ENCODE measurements at regions not wholly inside any gene's neighbourhood (a gene's known extent, or its start where the extent isn't known, plus 50 kb on each side); places are given as distances from the start of the nearest gene placed in this dataset.
"Not testable (repeated sequence)": the region's sequence is repeated elsewhere in the genome, so short reads cannot be mapped to it uniquely, and the experiment has no call there.

DNA sequence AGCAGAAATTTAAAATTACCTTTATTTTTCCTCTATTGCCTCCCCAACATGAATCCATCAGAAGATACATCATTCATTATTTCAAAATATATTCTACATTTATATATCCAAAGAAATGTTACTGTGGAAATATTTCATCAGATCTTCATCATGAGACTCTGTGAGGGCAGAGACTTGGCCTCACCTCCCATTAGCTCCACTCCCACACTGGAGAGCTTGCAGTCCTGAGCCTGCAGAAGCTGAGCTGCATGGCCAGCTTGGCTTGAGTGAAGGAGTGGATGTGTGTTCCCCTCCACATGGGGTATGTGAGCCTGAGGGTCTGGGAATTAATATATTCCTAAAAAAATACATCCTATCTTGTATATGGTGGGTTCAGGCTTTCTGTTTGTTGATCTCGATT lies 961.9 kb downstream of the TMEM121 start:
- no peak for DNase-seq

DNA sequence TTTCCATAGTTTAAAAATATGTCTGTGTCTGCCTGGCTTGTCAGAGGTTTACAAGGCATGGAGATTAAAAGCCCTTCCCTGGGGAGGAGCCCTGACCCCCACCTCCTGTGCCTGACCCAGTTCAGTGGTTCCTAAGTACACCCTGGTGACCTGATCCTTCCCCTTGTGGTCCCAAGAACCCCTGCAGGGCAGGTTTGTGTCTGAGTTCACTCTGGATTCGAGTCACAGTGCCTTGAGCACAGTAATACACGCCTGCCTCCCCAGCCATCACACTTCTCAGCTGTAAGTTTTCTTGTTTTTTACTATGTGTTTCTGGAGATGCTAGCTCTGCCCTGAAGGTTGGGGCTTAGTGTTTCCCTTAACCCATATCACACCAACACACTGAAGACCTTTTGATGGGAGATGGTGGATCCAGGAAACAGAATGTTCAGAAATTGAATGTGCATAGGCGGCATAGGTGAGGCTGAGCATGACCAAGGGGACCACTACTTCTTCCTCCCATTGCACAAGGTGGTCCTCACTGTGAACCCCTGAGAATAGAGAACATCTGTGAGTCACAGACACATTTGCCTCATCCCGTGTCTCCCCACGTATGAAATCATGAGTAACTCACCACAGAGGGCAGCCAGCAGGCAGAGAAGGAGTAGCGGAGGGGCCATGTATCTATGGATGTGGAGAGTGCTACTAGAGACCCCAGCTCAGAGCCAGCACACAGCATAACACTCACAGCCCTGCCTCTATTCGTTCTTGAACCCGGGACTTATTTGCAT lies 962.9 kb downstream of the TMEM121 start:
- DNase-seq: no peak

DNA sequence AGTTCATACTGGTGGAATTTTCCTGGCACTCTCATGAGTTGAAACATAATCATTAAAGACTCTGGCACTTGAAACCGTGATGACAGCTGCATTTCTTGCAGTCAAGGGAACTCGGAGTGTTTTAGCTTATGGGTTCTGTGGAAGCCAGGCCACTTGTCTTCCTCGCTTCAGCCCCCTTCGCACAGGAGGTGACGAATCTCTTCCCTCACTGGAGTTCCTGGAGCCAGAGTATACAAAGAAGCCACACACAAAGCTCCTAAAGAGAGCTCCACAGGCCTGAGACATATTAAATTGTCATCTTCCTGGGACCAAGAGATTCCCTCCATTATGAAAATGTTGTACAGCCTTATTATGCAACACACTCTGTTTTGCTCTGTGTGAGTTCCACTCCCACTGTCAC lies 964.1 kb downstream of the TMEM121 start:
- DNase-seq: no peak

DNA sequence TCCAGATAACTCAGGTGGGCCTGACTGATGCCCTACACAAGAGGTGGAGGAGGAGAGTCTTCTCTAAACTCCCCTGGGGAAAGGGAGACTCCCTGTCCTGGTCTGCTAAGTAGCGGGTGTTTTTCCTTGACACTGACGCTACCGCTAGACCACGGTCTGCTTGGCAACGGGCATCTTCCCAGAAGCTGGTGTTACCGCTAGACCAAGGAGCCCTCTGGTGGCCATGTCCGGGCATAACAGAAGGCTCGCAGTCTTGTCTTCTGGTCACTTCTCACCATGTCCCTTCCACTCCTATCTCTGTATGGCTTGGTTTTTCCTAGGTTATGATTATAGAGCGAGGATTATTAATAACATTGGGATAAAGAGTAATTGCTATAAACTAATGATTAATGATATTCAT lies 965.5 kb downstream of the TMEM121 start:
- DNase-seq: no peak

DNA sequence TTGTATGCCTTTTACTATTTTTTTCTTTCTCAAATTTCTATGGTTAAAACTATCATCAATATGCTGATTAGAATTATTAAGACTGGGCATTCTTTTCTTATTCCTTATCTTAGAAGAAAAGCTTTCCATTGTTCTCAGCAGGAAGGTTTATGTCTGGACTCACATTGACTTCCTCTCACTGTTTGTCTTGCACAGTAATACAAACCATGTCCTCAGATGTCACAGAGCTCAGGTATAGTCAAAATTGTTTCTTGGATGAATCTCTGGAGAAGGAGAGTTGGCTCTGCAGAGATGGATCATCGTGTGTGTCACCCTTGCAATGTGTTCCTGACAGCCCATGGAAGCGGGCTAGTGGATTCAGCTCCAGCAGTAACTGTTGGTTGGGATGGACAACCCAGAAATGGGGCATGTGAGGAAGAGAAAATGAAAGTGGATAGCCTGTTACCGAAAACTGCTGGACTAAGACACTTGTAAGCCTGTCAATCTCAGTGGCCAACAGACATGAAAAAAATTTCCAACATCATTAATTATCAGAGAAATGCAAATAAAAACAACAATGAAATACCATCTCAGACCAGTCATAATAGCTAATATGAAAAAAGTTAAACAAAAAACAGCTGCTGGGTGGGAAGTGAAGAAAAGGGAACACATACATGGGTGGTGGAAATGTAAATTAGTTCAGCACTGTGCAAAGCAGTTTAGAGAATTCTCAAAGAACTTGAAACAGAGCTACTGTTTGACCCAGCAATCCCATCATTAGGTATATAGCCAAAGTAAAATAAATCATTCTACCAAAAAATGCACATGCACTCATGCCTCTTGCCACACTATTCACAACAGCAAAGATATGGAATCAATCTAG lies 967.8 kb downstream of the TMEM121 start:
- DNase-seq: no peak

DNA sequence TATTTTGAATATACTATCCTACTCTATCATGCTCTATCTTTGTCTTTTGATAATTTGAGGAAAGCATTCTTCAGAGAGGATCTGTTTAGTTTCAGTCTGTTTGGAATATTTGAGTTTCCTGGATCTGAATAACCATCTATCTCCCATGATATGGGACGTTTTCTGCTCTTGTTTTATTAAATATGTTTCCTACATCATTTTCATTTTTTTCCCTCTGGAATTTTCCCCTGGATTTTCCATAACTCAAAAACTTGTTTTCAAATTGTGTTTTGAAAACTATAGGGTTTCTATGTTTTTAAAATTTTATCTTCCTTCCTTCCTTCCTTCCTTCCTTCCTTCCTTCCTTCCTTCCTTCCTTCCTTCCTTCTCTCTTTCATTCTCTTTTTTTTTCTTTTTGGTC lies 974.2 kb downstream of the TMEM121 start:
- no peak for DNase-seq

DNA sequence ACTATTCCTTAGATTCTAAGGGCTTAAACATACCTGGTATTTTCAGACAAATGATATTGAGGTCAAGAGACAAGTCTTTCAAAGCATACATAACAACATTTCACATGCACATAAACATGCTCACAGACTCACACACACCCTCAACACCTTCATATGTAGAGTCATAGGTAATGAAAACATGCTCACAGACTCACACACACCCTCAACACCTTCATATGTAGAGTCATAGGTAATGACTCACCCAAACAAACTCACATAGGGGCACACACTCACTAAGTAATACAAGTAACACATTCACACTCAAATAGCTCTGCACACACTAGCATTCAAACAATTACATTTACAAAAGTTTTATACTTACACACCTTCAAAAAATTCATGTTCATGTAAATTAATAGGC lies 975.5 kb downstream of the TMEM121 start:
- no peak for DNase-seq

DNA sequence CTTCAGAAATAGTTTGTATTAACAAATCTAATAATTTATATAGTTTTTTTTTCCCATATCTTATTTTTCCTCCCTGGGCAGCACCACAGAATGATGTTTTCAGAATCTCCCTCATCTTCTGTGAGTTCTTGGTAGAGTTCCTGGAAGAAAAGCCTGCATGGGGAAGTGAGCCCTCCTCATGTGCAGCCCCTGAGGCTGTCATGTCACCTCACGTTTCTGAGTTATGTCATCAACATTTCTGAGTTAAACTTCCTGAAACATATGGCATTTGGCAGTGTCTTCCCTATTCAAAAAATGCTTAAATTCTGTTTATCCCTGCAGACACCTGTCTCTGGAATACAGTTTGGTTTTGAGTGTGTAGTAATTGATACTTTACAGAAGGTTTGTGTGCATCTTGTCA lies 979.0 kb downstream of the TMEM121 start:
- no peak for DNase-seq

DNA sequence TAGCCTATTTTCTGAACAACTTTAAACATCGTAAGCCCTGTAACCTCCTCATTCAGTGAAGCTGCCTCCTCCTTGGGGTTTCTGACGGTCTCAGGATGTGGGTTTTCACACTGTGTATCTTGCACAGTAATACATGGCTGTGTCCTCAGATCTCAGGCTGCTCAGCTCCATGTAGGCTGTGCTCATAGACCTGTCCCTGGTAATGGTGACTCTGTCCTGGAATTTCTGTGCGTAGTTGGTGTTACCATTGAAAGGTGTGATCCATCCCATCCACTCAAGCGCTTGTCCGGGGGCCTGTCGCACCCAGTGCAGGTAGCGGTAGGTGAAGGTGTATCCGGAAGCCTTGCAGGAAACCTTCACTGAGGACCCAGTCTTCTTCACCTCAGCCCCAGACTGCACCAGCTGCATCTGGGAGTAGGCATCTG lies 980.5 kb downstream of the TMEM121 start:
- DNase-seq: peak; percentile 30

DNA sequence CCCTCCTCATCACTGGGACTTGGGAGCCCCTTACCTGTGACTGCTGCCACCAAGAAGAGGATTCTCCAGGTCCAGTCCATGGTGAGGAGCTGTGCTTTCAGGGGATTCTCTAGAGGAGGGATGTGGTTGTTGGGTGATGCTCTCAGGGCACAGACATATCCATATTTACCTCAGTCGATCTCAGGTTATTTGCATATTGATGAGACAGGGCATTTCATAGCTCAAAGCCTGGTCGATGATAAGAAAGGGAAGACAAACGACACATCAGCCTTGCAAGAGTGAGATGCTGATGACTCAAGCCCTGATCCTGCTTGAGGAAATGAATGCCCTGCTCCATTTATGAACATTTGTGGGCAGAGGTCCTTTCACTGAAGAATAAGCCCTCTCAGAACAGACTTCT lies 981.0 kb downstream of the TMEM121 start:
- DNase-seq: no peak

DNA sequence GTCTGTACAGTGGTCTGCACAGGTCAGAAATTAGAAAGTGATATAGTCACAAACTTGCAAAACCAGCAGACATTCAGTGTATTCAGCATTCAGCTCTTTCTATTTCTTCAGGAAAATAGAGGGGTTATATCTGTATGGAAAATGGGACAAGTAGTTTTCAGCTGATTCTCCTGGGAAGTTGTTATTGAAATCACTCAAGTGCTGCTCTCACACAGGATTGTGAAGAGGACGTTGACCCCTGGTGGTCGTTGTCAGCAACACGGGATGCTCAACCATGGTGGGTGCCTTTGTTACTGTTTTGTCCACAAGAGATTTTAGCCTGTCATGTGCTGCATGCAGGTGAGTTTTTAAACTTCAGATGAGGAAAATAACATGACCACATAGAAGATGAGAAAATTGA lies 981.8 kb downstream of the TMEM121 start:
- DNase-seq: no peak

DNA sequence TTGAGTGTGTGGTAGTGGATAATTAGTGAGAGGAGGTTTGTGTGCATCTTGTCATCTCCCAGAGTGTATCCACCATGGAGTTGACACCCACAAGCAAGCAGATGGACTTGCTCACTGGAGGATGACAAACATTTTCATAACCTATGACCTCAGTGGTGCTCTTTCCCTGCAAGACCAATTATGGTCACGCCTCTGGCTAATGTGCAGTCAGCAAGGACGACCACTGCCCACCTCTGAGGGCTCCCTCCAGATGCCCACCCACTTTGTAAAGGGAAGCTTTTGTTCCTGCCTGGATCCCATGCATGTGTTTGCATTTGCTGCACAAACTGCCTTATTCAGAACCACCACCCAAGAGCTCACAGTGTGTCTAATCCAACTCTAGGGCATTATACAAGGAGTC lies 982.8 kb downstream of the TMEM121 start:
- no peak for DNase-seq

DNA sequence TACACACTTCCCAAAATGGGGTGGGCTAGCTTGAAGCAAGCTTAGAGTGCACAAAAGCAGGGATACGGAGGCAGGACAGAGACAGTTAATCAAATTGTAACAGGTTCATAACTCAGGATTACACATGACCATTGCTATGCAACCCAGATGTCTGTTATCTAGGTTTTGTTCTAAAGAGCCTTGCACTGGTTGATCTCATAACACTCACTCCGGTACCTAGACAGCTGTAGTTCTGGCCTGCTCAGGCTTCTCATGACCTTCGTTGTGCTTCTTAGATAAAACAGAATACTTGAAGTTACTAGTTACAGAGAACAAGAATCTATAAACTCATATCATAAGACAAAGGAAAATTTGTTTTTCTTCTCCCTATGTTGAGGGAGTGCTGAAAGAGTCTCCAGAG lies 983.4 kb downstream of the TMEM121 start:
- DNase-seq: no peak

DNA sequence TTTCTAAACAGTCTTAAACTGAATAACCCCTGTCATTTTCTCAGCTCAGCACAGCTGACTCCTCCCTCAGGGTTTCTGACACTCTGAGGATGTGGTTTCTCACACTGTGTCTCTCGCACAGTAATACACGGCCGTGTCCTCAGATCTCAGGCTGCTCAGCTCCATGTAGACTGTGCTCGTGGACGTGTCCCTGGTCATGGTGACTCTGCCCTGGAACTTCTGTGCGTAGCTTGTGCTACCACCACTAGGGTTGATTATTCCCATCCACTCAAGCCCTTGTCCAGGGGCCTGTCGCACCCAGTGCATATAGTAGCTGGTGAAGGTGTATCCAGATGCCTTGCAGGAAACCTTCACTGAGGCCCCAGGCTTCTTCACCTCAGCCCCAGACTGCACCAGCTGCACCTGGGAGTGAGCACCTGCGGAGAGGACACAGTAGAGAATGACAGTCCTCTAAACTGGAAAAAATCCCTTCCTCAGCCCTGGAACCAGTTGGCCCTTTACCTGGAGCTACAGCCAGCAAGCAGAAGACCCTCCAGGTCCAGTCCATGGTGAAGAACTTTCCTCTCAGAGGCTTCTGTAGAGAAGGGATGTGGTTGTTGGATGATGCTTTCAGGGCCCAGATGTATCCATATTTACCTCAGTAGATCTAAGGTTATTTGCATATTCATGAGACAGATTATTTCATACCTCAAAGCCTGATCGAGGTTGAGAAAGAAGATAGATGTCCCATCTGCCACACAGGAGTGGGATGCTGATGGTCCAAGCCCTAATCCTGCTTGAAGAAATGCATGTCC lies 984.8 kb downstream of the TMEM121 start:
- DNase-seq: peak; percentile 49

DNA sequence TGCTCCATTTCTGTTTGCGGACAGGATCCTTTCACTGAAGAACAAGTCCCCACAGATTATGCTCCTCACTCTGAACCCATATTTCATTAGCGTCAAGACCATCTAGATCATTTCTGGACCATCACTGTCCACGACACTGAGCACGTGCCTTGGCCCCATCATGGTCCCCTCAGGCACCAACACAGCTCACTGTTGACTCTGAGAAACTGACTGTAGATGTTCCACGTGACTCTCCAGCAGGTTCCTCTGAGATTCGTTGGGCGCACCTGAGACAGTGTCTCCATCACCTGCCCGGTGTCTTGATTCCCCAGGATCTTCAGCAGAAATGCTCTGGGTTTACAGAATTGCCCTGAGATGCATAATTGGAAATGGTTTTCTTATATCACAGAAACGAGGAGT lies 985.4 kb downstream of the TMEM121 start:
- no peak for DNase-seq

DNA sequence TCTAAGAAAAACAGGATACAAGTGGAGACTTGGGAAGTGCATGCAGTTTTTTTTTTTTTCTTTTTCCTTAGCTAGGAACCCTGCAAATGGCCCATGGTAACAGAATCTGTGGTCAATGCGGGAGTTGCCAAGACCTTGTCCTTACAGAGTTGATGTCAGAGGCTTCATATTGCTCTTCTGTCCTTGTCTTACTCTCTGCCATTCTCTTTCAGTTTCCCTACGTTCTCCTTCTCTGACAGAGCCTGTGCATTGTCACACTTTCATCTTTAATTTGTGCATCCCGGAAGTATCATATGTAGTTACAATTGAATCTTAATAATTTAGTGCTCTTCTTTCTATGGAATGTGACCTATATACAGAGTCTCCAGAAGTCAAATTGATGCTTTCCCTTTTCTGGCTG lies 986.9 kb downstream of the TMEM121 start:
- no peak for DNase-seq

DNA sequence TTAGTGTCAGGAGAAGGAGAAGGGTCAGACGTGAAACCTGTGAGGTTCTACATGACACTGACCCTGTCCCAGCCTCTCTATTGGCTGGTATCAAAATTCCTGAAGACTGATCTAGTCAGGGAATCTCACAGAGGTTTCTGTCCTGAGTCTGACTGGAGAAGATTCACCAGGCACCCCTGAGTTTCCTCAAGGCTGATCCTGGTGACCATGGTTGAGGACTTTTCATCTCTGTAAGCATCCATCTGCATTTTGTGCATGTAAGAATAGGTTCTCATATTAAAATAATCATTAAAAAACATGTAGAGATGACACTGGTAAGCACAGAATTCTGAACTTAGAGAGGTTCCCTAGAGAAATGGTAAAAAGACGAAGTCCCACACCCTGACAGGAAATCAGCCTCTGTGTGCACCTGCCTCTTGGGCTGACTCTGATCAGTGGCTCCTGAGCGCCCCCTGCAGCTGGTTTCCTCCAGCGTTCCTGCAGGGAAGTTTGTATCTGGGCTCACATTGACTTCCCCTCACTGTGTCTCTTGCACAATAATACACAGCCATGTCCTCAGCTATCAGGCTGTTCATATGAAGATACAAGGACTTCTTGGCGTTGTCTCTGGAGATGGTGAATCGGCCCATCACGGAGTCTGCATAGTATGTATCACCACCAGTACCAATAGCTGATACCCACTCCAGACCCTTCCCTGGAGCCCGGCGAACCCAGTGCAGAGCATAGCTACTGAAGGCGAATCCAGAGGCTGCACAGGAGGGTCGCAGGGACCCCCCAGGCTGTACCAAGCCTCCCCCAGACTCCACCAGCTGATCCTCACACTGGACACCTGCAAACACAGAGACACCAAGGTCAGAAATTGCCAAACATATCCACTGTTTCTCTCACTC lies 991.9 kb downstream of the TMEM121 start:
- DNase-seq: peak; percentile 91

DNA sequence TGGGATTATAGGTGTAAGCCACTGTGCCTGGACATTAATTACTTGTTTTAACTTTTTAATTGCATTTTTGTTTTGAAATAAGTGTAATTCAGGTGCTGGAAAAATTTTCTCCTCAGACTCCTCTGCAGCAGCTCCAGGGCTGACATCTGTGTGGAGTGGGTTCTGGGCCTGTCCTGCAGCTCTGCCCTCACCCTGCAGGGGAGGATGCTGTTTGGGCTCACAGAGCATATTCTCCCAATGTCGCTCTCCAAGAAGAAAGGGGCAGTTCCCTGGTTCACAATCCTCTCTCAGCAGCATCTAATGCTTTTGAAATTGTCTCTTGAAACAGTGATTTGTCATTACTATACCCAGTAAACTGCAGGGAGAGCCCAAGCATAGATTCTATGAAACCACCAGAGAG lies 995.7 kb downstream of the TMEM121 start:
- DNase-seq: not testable (repeated sequence)

DNA sequence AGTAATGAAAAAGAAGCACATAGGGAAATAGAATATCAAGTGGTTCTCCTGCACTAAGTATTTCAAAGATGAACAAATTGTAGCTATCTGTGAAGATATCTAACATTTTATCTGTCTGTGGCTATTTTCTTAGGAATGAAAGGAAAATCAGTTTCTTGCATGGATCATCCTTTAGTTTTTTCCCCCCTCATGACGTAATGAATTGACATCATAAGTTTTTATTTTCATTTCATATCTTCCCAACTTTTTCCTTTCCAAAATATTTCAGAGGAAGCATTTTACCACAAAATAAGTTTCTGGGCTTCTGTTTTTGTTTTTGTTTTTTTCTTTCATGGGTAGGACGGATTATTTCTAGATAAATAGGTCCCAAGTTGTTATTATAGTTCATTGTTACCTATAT lies 996.6 kb downstream of the TMEM121 start:
- no peak for DNase-seq

DNA sequence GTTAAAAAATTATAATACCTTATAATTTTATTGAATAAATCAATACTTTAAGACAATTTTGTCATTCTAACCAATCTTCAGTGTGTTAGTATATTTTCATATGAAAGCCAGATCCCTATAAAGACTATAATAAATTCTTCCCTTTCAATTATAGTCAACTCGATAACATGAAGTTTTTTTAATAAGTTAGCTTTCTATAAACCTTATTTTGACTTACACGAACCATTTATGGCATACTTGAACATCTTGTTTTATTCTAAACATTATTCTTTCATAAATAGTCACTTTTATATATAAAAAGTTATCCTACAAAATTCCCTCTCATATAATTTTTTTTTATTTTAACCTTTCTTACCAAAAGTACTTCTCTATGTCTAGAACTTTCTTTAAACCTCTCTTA lies 1002.3 kb downstream of the TMEM121 start:
- DNase-seq: no peak

DNA sequence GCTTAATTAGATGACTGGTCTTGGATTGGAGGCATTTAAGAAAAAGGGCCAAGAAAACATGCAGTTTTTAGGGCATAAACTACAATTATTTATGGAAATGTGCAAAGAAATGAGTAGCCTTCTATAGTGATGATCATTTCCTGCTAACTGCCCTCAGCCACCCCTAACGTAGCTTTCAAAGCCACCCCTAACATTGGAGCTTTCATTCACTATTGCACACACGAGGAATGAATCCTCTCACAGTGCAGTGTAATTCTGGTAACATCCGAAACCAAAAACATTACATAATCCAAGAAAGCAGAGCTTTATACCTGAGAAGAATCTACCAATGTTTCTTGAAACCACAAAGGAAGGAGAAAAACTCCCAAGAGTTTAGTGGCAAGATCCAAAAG lies 1003.6 kb downstream of the TMEM121 start:
- DNase-seq: no peak

DNA sequence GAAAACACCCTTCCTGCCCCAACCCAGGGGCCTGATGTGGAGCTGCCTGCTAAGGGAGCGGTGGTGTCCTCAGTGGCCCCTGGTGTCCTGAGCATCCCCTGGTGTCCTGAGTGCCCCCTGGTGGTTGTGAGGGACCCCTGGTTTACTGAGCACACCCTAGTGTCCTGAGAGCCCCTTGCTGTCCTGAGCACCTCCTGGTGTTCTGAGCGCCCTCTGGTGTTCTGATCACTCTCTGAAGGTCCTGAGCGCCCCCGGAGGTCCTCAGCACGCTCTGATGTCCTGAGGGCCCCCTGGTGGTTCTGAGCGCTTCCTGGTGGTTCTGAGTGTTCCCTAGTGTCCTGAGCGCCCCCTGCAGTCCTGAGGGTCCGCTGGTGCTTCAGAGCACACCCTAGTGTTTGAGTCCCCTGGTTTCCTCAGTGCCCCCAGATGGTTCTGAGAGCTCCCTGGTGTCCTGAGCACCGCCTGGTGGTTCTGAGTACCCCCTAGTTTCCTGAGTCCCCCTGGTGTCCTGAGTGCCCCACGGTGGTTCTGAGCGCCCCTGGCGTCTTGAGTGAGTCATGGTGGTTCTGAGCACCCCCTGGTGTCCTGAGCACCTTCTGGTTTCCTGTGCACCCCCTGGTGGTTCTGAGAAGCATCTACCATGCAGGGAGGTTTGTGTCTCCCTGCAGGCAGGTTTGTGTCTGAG lies 1004.2 kb downstream of the TMEM121 start:
- peak; percentile 17 for DNase-seq
